Inferior parietal cortex (tissue), 1 donor: ENCODE measurements at regions not wholly inside any gene's neighbourhood (a gene's known extent, or its start where the extent isn't known, plus 50 kb on each side); places are given as distances from the start of the nearest gene placed in this dataset.
A peak's percentile ranks its signal among the peaks of the same experiment; 100 is the strongest.
"Not testable (repeated sequence)": the region's sequence is repeated elsewhere in the genome, so short reads cannot be mapped to it uniquely, and the experiment has no call there.

ENCODE experiments used
- DNase-seq: peaks from one replicate; pipeline ENCODE4 v3.0.0-alpha.2; 2016; ENCODE audit errors: extremely low spot score

DNA sequence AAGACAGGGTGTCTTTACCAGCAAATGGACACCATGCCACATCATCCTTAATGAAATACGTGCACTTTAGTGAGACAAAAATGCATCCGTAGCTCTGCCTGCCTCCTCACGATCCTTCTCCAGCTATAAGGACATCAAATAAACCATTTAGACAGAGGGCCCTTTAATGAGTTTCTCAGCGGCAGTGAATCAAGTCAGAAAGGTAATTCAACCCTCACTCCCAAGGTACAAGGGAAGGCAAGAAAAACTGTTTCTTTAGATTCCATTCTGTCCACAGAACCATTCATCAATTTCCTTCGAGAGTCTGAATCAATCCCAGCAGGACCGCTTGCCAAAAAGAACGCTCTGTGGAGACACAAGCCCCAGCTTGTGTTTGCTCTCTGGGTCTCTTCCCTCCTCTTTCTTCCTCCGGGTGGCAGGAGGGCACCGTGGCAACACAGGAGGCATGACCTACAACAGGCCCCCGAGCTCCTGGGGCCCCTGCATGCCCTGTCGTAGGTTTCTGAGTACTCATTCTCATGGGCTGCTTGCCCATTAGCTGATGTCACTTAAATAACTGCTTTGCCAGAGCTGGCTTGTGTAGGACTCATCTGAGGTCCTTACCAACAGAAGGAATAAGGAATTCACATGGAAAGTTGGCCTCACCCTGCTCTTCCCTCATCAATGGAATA is 297.8 kb upstream of the PRKCQ start:
- DNase-seq, result peak; percentile 30

- no peak for DNase-seq
These were observed 297.3 kb upstream of the PRKCQ start for GRCh38 chr10:6877336-6877721.

- no peak for DNase-seq
These were observed 295.3 kb upstream of the PRKCQ start for GRCh38 chr10:6875269-6875865.

GRCh38 chr10:6871128-6871527 is 291.1 kb upstream of the PRKCQ start:
- DNase-seq, result no peak

- no peak for DNase-seq
These were observed 288.1 kb upstream of the PRKCQ start for GRCh38 chr10:6868036-6868725.

DNA sequence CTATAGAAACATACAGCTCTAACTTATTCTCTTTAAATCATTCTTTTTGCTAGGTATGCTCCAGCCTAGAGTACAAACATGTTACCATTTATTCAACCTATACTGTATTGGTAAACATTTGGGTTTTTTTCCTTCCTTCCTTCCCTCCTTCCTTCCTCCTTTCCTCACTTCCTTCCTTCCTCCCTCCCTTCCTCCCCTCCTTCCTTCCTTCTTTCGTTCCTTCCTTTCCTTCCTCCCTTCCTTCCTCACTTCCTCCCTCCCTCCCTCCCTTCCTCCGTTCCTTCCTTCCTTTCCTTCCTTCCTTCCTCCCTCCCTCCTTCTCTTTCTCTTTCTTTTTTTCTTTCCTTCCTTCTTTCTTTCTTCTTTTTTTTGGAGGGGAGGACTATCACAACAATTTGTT is 286.7 kb upstream of the PRKCQ start:
- no peak for DNase-seq

GRCh38 chr10:6864142-6864541 is 284.1 kb upstream of the PRKCQ start:
- no peak for DNase-seq

GRCh38 chr10:6863381-6863780 is 283.3 kb upstream of the PRKCQ start:
- DNase-seq, result no peak

- no peak for DNase-seq
These were observed 270.4 kb upstream of the PRKCQ start for GRCh38 chr10:6850452-6850851.

DNA sequence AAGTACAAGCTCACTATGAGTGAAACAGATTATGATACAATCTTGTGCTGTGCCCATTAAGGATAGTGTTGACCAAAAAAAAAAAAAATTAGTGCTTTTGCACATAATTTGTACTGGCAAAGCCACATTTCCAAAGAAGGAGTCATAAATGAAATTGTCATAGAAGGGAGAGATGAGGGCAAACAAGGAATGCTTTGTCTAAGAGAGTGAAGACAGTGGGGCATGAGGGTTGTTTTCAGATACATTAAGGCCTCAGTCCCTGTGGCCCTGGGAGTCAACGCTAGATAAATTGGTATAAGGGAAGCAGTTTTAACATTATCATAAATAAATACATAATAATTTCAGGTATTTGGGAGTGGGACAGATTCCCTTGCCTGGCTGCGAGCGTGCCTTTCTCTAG is 267.5 kb upstream of the PRKCQ start:
- DNase-seq, result no peak

- DNase-seq, result no peak
These were observed 264.0 kb upstream of the PRKCQ start for GRCh38 chr10:6843894-6844650.

DNA sequence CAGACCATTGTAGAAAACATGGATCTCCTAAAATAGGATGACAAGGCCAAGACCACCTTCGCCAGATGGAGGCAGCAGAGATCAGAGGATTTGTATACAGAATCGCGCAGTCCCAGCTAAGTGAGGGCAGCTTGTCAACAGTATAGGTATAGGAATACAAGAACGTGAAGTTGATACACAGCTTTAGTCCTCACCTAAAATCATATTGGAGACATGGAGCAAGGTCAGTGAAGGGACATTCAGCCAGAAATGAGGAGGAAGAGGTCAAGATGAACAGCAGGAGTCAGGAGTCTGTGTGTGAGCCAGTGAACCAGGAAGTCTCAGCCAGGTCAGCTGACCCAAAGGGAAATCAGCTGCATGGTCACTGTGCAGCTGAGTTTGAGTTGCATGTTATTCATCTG is 263.4 kb upstream of the PRKCQ start:
- peak; percentile 70 for DNase-seq

DNA sequence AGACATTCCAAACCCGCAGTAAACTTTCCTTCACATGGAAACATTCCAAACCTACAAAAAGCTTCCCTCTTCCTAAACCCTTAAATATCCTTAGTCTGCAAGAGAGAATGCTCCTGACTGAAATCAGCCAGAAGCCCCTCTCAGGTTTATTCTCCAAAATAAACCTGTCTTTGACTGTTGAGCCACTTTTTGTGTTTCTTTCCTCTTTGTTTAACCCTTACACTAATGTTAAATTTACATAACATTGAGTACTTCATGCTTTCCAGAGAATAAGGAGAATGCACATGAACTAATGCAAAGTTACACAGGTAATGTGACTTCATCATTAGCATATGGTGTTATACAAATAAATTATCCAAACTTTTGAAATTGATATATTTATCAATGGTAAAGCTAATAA is 262.6 kb upstream of the PRKCQ start:
- no peak for DNase-seq

DNA sequence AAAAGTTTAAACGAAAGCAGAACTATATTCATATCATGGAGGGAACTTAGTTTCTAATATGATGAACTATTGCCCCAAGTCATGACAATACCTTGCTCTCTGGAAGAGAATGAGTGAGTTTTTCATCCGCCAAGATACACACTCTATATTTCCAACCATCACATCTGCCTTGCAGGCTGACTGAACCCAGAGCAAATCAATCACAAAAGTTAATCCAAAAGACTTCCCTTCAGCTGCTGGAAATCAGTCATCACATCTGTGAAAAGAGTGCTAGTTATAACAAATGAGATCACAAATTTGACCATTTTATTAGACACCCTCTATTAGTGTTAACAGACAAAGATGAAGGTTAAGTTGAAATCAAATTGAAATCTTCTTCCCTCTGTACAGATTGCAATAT is 261.7 kb upstream of the PRKCQ start:
- no peak for DNase-seq

GRCh38 chr10:6840766-6841165 is 260.7 kb upstream of the PRKCQ start:
- DNase-seq, result no peak

DNA sequence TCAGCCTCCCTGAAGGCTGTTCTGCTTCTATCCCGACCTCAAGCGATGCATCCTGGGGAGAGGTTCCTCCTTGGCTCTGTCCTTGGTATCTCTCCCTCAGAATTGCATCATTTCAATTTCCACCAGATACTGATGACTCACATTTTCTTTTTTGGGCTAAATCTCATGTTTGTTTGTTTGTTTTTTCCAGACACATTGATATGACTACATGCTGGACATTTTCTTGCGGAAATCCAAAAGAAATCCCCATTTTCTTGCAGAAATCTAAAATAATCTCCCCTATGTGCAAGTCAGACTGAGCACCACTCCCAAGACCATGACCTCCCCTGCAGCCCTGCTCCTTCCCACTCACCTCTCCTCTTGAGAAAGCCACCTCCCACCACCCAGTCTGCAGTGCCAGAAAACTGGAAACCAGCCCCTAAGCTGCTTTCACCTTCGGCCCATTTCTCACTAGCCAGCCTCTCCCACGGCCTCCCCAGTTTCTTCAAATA is 260.2 kb upstream of the PRKCQ start:
- DNase-seq, result no peak

- no peak for DNase-seq
These were observed 258.0 kb upstream of the PRKCQ start for GRCh38 chr10:6838118-6838517.

DNA sequence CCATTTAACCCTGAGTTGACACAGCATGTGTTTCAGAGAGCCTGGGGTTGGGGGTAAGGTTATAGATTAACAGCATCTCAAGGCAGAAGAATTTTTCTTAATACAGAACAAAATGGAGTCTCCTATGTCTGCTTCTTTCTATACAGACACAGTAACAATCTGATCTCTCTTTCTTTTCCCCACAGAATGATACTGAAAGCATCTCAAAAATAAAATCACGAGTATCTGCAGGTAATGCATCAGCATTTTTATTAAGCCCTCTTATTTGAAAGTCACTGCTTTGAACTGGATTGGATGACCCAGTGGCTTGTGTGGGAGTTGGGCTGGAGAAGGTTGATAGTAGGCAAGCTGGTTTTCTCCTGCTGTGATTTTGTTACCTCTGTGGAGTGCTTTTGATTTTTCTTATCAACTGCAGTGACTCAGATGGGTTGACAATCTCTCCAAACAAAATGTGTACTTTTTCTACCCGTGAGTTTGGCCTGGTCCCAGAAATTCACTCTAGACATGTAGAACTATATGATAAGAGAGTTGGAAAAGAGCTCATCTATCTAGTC is 253.5 kb upstream of the PRKCQ start:
- no peak for DNase-seq

DNA sequence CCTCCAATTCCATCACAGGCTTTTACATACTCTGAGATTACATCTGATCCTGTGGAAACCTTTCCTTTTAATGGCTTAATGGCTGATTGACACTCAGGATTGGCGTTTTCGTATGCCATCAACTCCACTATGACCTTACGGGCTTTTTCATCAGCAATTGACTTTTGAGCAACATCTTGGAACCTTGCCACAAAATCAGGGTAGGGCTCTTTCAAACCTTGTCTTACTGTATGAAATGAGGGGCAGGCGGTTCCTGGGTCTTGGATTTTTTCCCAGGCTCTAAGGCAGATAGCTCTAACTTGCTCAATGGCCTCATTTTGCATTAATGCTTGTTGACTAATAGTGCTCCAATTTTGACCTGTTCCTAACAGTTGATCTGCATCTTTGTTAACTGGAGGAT is 250.9 kb upstream of the PRKCQ start:
- not testable (repeated sequence) for DNase-seq

- DNase-seq, result not testable (repeated sequence)
These were observed 244.7 kb upstream of the PRKCQ start for GRCh38 chr10:6824793-6825192.

- DNase-seq, result no peak
These were observed 243.7 kb upstream of the PRKCQ start for GRCh38 chr10:6823770-6824169.

DNA sequence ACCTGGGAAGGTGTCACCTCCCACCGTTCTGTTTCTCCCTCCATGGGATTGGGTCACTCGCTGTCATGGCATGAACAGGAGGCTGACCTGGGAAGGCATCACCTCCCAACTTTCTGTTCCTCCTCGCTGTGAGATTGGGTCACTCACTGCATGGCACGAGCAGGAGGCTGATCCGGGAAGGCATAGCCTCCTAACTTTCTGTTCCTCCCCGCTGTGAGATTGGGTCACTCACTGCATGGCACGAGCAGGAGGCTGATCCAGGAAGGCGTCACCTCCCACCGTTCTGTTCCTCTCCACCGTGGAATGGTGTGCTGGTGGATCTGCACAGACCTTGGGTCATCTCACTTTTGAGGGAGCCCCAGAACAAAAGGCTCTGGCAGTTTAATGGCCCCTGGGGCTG is 239.2 kb upstream of the PRKCQ start:
- no peak for DNase-seq
